ENCODE measurements at regions not wholly inside any gene's neighbourhood (a gene's known extent, or its start where the extent isn't known, plus 50 kb on each side); places are given as distances from the start of the nearest gene placed in this dataset.

- H3K4me1 ChIP-seq (ENCODE audit: control insufficient read depth, extremely low read depth, insufficient read depth, low read length): no peaks in the 10 kb centered on the region
- TF ChIP-seq CTCF (optimal IDR thresholded peaks at IDR 0.05 in 1 of 3, IDR thresholded peaks at IDR 0.05 in 1 of 3, conservative IDR thresholded peaks at IDR 0.05 in 1 of 3; ENCODE audit: extremely low read depth in 1 of 3, insufficient read depth in 2 of 3, low read length in 3 of 3): no peak
- TF ChIP-seq EZH2 (IDR thresholded peaks at IDR 0.05; ENCODE audit: low read length): no peak
- H3K36me3 ChIP-seq (ENCODE audit: control insufficient read depth in 2 of 2, extremely low read depth in 1 of 2, insufficient read depth in 2 of 2, low read length in 2 of 2): no peaks in the 10 kb centered on the region
- FAIRE-seq (no peak), DNase-seq (ENCODE audit: low read depth, low spot score) (no peak)
- no peak overlapping the region for H3K27ac ChIP-seq (ENCODE audit: control insufficient read depth, insufficient read depth, low read length)
- no peaks in the 10 kb centered on the region for H3K9me1 ChIP-seq (ENCODE audit: control insufficient read depth, extremely low read depth, insufficient read depth, low read length)
- H3K4me3 ChIP-seq (ENCODE audit: control insufficient read depth in 2 of 3, extremely low read depth in 1 of 3, insufficient read depth in 2 of 3, low read depth in 1 of 3, low read length in 3 of 3): no peak overlapping the region
- H3K9me3 ChIP-seq (ENCODE audit: control insufficient read depth, low read depth, low read length): no peaks in the 10 kb centered on the region
- no peaks in the 10 kb centered on the region for H3K27me3 ChIP-seq (ENCODE audit: control insufficient read depth, extremely low read depth, insufficient read depth, low read length)
- H4K20me1 ChIP-seq (ENCODE audit: control insufficient read depth, extremely low read depth, insufficient read depth, low read length): no peaks in the 10 kb centered on the region
- no peak overlapping the region for H2AFZ ChIP-seq (ENCODE audit: control insufficient read depth, low read length)
- H3K9ac ChIP-seq (ENCODE audit: control insufficient read depth, extremely low read depth, insufficient read depth, low read length): no peak overlapping the region
- dilution Hi-C loops (cut with MboI; ENCODE audit: extremely low pct_ligation_motif_present, low sequenced_read_pairs): no loop called here
- no peak overlapping the region for H3K4me2 ChIP-seq (ENCODE audit: control insufficient read depth, extremely low read depth, insufficient read depth, low read depth, low read length)
- H3K79me2 ChIP-seq (ENCODE audit: control insufficient read depth, insufficient read depth, low read length): no peaks in the 10 kb centered on the region
Observed at GRCh38 chr11:92329137-92329536, 104.5 kb downstream of the FAT3 start.

GRCh38 chr11:92329646-92330045, 105.0 kb downstream of the FAT3 start:
- H3K79me2 ChIP-seq (ENCODE audit: control insufficient read depth, insufficient read depth, low read length): no peaks in the 10 kb centered on the region
- DNase-seq (ENCODE audit: low read depth, low spot score) (no peak), FAIRE-seq (peak; percentile 67)
- no peak overlapping the region for H3K4me2 ChIP-seq (ENCODE audit: control insufficient read depth, extremely low read depth, insufficient read depth, low read depth, low read length)
- dilution Hi-C loops (cut with MboI; ENCODE audit: extremely low pct_ligation_motif_present, low sequenced_read_pairs): no loop called here
- no peak overlapping the region for H3K27ac ChIP-seq (ENCODE audit: control insufficient read depth, insufficient read depth, low read length)
- H3K27me3 ChIP-seq (ENCODE audit: control insufficient read depth, extremely low read depth, insufficient read depth, low read length): no peaks in the 10 kb centered on the region
- no peak overlapping the region for H2AFZ ChIP-seq (ENCODE audit: control insufficient read depth, low read length)
- H3K4me1 ChIP-seq (ENCODE audit: control insufficient read depth, extremely low read depth, insufficient read depth, low read length): no peaks in the 10 kb centered on the region
- H3K9me1 ChIP-seq (ENCODE audit: control insufficient read depth, extremely low read depth, insufficient read depth, low read length): no peaks in the 10 kb centered on the region
- no peaks in the 10 kb centered on the region for H4K20me1 ChIP-seq (ENCODE audit: control insufficient read depth, extremely low read depth, insufficient read depth, low read length)
- no peak for TF ChIP-seq EZH2 (IDR thresholded peaks at IDR 0.05; ENCODE audit: low read length)
- TF ChIP-seq CTCF (optimal IDR thresholded peaks at IDR 0.05 in 1 of 3, IDR thresholded peaks at IDR 0.05 in 1 of 3, conservative IDR thresholded peaks at IDR 0.05 in 1 of 3; ENCODE audit: extremely low read depth in 1 of 3, insufficient read depth in 2 of 3, low read length in 3 of 3): no peak
- H3K9ac ChIP-seq (ENCODE audit: control insufficient read depth, extremely low read depth, insufficient read depth, low read length): no peak overlapping the region
- no peak overlapping the region for H3K4me3 ChIP-seq (ENCODE audit: control insufficient read depth in 2 of 3, extremely low read depth in 1 of 3, insufficient read depth in 2 of 3, low read depth in 1 of 3, low read length in 3 of 3)
- H3K9me3 ChIP-seq (ENCODE audit: control insufficient read depth, low read depth, low read length): no peaks in the 10 kb centered on the region
- H3K36me3 ChIP-seq (ENCODE audit: control insufficient read depth in 2 of 2, extremely low read depth in 1 of 2, insufficient read depth in 2 of 2, low read length in 2 of 2): no peaks in the 10 kb centered on the region

All from keratinocyte (primary cell).